ENCODE measurements at regions not wholly inside any gene's neighbourhood (a gene's known extent, or its start where the extent isn't known, plus 50 kb on each side); places are given as distances from the start of the nearest gene placed in this dataset.

DNA sequence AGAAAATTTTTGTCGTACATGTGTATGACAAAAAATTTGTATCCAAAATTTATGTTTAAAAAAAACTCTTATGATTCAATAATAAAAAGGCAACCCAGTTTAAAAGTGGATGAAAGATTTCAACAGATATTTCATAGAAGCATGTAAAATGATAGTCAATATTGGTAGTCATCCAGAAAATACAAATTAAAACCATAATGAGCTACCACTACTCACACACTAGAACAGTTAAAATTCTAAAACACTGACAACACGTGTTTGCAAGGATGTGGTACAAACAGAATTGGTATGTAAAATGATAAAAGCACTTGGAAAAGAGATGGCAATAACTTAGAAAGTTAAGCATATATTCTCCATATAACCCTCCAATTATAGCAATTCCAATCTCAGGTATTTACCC lies 303.0 kb upstream of the NR2F2 start:
- Mint-ChIP-seq H3K36me3 (no peaks in the 10 kb centered on the region), H3K9me3 (peaks cover 4% of the 10 kb centered on the region), H3K27ac (no peak overlapping the region), H3K27me3 (peaks cover 10% of the 10 kb centered on the region), H3K4me3 (no peak overlapping the region), H3K4me1 (no peaks in the 10 kb centered on the region)
- CTCF ChIA-PET: interaction anchor here (0.7 kb wide), 1 partner anchor 471 kb away, joined by 3 read pairs; no protein-coding TSS in a partner anchor
- no peak for DNase-seq

DNA sequence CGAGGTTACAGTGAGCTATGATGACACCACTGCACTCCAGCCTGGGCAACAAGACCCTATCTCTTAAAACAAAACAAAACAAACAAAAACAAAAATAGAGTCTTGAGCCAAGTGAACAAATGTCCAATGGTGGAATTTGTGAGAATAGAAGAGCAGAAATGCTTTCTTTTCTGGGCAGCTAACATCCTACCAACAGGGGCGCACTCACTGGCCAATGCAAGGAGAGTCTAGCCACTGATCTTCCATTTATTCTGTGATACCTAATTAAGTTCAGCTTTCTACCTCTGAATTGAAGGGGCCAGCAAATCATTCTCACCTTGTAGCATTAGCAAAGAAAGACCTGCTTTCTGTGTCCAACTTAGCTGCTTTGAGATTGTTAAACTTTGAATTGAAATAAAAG lies 301.9 kb upstream of the NR2F2 start:
- CTCF ChIA-PET: no interaction called here
- H3K9me3 Mint-ChIP-seq: no peaks in the 10 kb centered on the region
- no peak for DNase-seq
- no peaks in the 10 kb centered on the region for H3K36me3 Mint-ChIP-seq
- H3K4me1 Mint-ChIP-seq: no peaks in the 10 kb centered on the region
- H3K27ac Mint-ChIP-seq: no peak overlapping the region
- peaks cover 13% of the 10 kb centered on the region for H3K27me3 Mint-ChIP-seq
- H3K4me3 Mint-ChIP-seq: no peak overlapping the region

DNA sequence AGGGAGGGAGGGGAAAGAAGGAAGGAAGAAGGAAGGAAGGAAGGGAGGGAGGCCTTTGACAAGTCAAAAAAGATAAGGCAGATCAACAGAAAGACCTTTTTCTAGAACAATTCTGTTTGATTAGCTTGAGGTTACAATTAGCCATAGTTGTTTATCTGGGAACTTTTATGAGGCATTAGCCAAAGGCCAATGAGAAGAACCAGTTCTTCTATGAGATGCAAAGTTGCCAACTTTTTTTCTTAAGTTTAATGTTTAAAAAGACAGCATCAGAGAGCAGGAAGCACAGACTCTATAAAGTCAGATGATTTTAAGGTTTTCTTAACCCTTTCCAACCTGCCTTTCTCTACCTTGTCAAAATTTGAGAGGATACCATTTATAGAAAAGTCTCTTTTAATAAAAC lies 301.3 kb upstream of the NR2F2 start:
- Mint-ChIP-seq H3K27me3 (peaks cover 16% of the 10 kb centered on the region), H3K36me3 (no peaks in the 10 kb centered on the region), H3K27ac (no peak overlapping the region), H3K4me1 (no peaks in the 10 kb centered on the region), H3K4me3 (no peak overlapping the region), H3K9me3 (no peaks in the 10 kb centered on the region)
- CTCF ChIA-PET: no interaction called here
- DNase-seq: no peak

DNA sequence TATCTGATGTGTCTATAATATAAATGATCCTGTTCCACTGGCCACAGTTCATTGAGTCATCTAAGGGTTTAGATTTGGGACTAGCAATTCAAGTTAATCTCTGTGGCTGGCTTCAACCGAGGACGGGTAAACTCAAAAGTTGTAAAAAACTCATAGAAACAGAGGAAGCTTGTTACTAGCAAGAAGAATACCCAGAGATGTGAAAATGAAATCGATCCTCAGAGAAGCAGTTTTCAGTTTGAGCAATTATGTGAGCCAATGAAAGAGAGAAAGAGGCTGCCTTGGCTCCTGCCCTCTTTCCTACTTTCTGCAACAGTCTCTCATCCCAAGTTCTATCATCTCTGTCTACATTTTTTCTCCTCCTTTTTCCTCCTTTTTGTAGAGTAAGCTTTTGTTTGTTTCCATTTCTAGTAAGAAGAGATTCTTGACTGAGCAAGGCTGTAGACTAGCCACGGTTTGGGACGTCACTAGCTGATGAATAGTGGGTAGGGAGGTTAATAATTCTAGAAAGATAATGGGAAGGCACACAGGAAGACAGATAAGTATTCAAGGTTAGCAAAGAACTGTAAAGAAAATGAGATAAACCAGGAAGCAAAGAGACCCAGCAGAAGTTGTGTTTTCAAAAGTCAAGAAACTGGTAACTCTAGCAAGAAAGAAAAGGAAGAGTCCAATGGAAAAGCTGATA lies 298.9 kb upstream of the NR2F2 start:
- no peak for DNase-seq
- no peaks in the 10 kb centered on the region for H3K9me3 Mint-ChIP-seq
- CTCF ChIA-PET: no interaction called here
- no peak overlapping the region for H3K27ac Mint-ChIP-seq
- H3K4me1 Mint-ChIP-seq: no peaks in the 10 kb centered on the region
- H3K27me3 Mint-ChIP-seq: peaks cover 37% of the 10 kb centered on the region
- no peaks in the 10 kb centered on the region for H3K36me3 Mint-ChIP-seq
- no peak overlapping the region for H3K4me3 Mint-ChIP-seq

DNA sequence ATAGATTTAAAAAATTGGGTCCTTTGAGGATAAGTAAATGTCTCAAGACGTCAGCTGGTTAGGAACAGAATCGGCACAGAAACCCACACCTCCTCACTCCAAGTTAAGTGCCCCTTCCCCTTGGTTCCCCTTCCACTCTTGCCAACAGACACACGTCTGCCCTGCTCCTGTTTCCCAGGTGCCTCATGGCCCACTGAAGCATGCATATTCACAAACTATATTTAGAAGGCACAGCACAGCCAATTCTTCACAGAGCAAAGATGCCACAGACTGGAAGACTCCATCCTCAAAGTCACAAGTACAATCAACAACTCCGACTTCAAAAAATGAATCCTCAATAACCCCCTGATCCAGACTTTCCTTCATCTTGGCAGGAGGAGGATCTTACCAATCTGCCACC lies 295.4 kb upstream of the NR2F2 start:
- H3K27me3 Mint-ChIP-seq: peaks cover 51% of the 10 kb centered on the region

DNA sequence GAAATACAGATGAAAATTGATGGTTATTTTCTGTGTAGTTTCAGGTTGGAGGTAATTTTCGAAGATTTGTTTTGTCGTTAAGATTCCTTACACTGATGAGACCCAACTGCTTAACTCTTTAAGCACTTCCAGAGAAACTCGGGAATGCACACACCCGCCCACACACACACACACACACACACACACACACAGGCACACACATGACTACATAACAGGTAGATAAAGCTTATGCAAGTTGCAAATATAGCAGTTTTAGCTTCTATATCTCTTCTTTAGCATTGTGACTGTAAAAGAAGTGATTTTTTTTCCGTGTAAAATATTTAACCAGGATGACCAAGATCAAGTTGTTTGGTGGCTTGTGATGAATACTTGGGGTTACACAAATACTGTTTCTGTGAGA lies 294.9 kb upstream of the NR2F2 start:
- Mint-ChIP-seq H3K27me3 (peaks cover 55% of the 10 kb centered on the region), H3K9me3 (no peaks in the 10 kb centered on the region), H3K27ac (no peak overlapping the region), H3K4me3 (no peak overlapping the region), H3K4me1 (peaks cover 10% of the 10 kb centered on the region), H3K36me3 (no peaks in the 10 kb centered on the region)
- DNase-seq: no peak
- CTCF ChIA-PET: no interaction called here

More for the DNA sequence above, 295.4 kb upstream of the NR2F2 start:
- DNase-seq: no peak
- H3K36me3 Mint-ChIP-seq: no peaks in the 10 kb centered on the region
- CTCF ChIA-PET: no interaction called here
- H3K9me3 Mint-ChIP-seq: no peaks in the 10 kb centered on the region
- H3K27ac Mint-ChIP-seq: no peak overlapping the region
- no peak overlapping the region for H3K4me3 Mint-ChIP-seq
- peaks cover 10% of the 10 kb centered on the region for H3K4me1 Mint-ChIP-seq

DNA sequence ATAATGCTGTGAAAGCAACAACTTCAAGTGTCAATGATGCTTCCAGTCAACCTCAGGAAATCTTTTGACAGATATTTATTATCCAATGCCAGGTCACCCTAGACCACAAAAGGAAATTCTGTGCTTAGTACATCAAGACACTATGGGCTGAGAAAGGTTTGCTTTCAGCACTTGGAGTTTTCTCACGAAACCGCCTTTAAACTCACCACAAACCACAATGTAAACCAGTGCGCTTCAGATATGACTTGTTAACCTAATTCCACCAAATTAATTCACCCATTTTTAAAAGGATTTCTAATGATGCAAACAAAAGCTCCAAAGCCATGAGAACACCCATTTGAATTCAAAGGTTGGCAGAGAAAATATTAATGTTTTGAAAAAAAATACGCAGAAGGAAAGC lies 292.9 kb upstream of the NR2F2 start:
- CTCF ChIA-PET: no interaction called here
- H3K27me3 Mint-ChIP-seq: peaks cover 47% of the 10 kb centered on the region
- H3K27ac Mint-ChIP-seq: no peak overlapping the region
- H3K9me3 Mint-ChIP-seq: no peaks in the 10 kb centered on the region
- no peak for DNase-seq
- no peaks in the 10 kb centered on the region for H3K36me3 Mint-ChIP-seq
- no peak overlapping the region for H3K4me3 Mint-ChIP-seq
- peaks cover 10% of the 10 kb centered on the region for H3K4me1 Mint-ChIP-seq

DNA sequence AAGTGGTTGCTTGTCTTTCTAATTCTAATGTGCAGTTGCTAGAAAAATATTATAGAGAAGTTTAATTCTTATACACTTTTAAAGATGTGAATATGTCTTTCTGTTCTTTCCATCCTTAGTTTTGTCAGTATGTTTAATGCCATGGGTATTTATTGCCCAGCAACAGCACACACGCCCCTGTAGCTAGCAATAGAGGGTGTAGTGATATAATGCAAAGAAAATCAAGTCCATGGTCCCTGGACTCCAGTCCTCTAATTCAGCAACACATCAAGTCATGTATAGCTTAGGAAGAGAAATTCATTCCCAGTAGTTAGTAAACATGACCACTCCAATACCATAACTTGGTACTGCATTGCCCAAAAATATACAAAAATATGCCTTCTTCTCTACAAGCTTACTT lies 292.4 kb upstream of the NR2F2 start:
- H3K36me3 Mint-ChIP-seq: no peaks in the 10 kb centered on the region
- H3K27me3 Mint-ChIP-seq: peaks cover 51% of the 10 kb centered on the region
- no peak for DNase-seq
- CTCF ChIA-PET: no interaction called here
- no peak overlapping the region for H3K4me3 Mint-ChIP-seq
- H3K27ac Mint-ChIP-seq: no peak overlapping the region
- H3K4me1 Mint-ChIP-seq: peaks cover 10% of the 10 kb centered on the region
- no peaks in the 10 kb centered on the region for H3K9me3 Mint-ChIP-seq

DNA sequence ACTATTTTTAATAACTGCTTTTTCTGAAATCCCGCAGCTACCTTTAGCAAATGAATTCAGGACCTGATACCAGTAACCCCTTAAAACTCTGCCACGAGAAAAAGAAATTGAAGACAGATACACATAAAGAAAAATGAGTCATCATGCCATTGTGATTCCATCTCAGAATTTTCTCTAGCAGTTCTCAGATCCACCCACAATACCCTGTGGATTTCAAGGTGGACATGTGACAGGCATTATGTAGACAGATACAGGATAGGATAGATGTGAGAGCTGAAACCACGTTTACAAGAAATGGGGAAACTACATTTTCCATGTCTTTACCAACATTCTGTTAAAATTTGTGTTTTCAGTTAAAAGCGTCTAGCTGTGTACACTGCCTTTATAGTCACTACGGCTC lies 291.9 kb upstream of the NR2F2 start:
- Mint-ChIP-seq H3K27me3 (peaks cover 50% of the 10 kb centered on the region), H3K4me3 (no peak overlapping the region), H3K36me3 (no peaks in the 10 kb centered on the region), H3K27ac (no peak overlapping the region), H3K4me1 (peaks cover 10% of the 10 kb centered on the region), H3K9me3 (no peaks in the 10 kb centered on the region)
- CTCF ChIA-PET: no interaction called here
- DNase-seq: no peak

DNA sequence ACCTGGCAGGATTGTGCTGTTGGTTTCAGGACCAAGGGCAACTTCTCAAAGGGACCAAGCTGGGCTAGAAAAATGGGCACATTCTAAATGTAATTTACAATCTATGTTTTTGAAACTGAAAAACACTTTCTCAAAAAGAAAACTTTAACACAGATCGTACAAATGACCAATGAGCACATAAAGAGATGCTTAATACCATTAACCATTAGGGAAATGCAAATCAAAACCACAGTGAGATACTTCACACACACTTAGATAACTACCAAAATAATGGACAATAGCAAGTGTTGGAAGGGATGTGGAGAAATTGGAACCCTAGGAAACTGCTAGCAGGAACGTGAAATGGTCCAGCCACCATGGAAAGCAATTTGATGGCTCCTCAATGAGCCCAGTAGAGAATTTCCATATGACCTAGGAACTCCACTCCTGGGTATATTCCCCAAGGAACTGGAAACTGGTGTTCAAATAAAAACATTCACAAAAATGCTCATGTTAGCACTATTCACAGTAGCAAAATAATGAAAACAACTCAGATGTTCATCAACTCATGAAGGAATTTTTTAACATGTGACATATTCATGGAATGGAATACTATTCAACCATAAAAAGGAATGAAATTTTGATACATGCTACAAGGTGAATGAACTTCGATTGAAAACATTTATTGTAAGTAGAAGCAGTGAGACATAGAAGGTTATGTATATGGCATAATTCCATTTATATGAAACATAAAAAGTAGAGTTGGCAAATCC lies 288.3 kb upstream of the NR2F2 start:
- CTCF ChIA-PET: no interaction called here
- DNase-seq: no peak
- Mint-ChIP-seq H3K27ac (no peak overlapping the region), H3K4me1 (peaks cover 7% of the 10 kb centered on the region), H3K4me3 (no peak overlapping the region), H3K9me3 (no peaks in the 10 kb centered on the region), H3K27me3 (peaks cover 38% of the 10 kb centered on the region), H3K36me3 (no peaks in the 10 kb centered on the region)

DNA sequence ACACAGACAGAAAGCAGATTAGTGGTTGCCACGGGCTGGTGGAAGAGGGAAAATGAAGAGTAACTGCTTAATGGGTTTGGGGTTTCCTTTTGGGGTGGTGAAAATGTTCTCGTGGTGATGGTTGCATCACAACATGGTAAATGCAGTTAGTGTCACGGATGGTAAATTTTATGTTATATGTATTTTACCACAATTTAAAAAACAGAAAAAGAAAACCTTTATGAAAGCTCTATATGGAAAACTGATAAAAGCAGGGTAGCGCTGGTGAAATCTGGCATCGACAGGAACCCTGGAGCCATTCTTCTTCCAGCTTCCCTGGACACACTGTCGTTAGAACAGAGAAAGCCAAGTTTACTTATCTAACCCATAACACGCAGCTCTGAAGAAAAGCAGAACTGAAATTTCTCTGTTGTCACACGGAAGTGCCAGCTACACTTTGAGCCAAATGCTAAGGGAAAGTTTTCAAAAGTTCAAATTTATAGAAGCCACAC lies 287.7 kb upstream of the NR2F2 start:
- Mint-ChIP-seq H3K36me3 (no peaks in the 10 kb centered on the region), H3K9me3 (no peaks in the 10 kb centered on the region), H3K27ac (no peak overlapping the region), H3K4me1 (peaks cover under 1% of the 10 kb centered on the region), H3K4me3 (no peak overlapping the region), H3K27me3 (peaks cover 44% of the 10 kb centered on the region)
- no peak for DNase-seq
- CTCF ChIA-PET: no interaction called here

DNA sequence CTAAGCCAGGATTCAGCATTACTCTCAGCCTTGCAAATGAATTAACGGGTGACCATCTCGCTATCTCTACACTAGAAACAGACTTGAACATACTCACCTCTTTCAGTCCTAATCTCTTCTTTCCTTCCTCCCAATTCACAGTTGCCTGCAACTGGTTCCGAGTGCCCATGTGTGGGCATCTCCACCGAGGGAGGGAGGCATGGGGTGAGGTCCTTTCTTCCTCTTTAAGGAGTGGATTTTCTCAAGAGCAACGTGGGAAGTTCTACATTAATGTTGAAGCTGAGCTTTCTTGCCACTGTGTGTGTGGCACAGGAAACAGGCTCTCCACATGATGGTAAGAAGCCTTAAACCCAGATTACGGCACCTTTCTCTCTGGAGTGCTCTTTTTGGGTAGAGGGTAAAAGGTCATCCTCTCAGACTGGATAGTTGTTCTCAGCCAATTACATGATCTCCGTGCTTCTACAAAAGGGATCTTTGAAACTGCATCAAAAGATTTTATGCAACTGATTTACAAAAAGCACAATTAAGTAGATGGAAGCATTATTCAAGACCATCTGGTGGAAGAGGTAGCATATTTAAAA lies 286.8 kb upstream of the NR2F2 start:
- Mint-ChIP-seq H3K9me3 (no peaks in the 10 kb centered on the region), H3K27me3 (peaks cover 45% of the 10 kb centered on the region), H3K36me3 (no peaks in the 10 kb centered on the region), H3K4me3 (no peak overlapping the region), H3K27ac (no peak overlapping the region), H3K4me1 (no peaks in the 10 kb centered on the region)
- CTCF ChIA-PET: interaction anchor here (0.5 kb wide), 1 partner anchor 72 kb away, joined by 3 read pairs; no protein-coding TSS in a partner anchor
- no peak for DNase-seq

DNA sequence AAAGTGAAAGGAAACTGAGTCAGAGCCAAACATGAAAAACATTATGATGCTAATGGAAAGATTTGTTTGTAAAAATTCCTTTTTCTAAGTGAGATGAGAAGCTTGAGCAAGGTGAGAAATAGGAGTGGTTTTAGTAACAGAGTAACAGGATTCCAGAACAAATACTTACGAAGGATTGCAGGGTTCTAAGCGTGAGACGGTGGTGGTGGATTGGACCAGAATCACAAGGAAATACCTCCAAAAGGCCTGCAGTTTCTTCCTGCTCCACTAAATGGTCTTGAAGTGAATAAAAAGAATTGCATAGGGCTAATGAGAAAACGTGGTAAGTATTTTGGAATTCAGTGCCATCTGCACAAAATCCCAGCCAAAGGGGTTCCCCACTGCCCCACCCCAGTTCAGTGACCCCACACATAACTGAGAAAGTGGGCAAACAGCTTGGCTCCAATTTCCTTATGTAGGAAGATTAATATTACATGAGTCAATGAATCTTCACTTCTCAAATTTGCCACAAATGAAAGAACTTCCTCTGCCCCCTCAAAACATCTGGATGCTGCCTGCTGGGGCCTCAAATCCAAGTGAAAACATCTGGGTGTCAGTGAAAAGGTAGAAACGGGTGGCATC lies 283.8 kb upstream of the NR2F2 start:
- no peaks in the 10 kb centered on the region for H3K9me3 Mint-ChIP-seq
- no peak overlapping the region for H3K4me3 Mint-ChIP-seq
- peaks cover 42% of the 10 kb centered on the region for H3K27me3 Mint-ChIP-seq
- H3K27ac Mint-ChIP-seq: no peak overlapping the region
- no peaks in the 10 kb centered on the region for H3K4me1 Mint-ChIP-seq
- H3K36me3 Mint-ChIP-seq: no peaks in the 10 kb centered on the region
- no peak for DNase-seq
- CTCF ChIA-PET: no interaction called here

DNA sequence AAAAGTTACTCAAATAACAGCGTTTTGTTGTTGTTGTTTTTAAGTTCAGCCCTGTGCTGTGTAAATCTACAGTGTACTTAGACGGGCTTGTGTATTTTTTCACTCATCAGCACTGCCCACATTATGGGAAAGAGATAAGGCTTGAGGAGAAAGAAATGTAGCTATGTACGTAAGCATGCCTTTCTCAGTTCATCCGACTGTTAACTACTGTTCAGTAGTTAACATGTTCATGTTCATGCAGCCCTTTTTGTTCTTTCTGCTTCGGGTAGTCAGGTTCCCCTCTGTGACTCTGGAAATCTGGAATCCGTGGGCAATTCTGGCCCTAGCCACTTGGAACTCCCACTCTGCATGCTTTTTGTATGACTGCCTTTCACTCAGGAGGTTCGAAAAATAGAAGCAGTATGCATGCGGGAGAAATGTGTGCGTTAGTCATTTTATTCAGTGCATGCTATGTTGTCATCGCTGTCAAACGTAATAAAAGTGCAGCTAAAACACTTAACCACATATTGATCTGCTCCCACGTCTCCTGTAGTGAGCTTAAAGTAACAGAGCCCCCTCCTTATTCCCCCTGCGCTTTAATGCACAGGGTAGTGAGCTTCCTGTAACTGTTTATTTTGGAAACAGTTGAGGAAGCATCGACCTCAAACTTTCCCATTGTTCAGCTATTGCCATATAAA lies 283.1 kb upstream of the NR2F2 start:
- no peak overlapping the region for H3K4me3 Mint-ChIP-seq
- DNase-seq: no peak
- peaks cover 46% of the 10 kb centered on the region for H3K27me3 Mint-ChIP-seq

More for the DNA sequence above, 283.1 kb upstream of the NR2F2 start:
- Mint-ChIP-seq H3K27ac (no peak overlapping the region), H3K9me3 (no peaks in the 10 kb centered on the region), H3K4me1 (no peaks in the 10 kb centered on the region), H3K36me3 (no peaks in the 10 kb centered on the region)
- CTCF ChIA-PET: no interaction called here
